Hematopoietic multipotent progenitor cell treated with erythropoietin and hydrocortisone succinate and interleukin-3 and kit ligand, for 6 days (in vitro differentiated cells): ENCODE measurements at regions not wholly inside any gene's neighbourhood (a gene's known extent, or its start where the extent isn't known, plus 50 kb on each side); places are given as distances from the start of the nearest gene placed in this dataset.

Experiments used
- DNase-seq: peaks from one replicate; pipeline ENCODE4 v3.0.0-alpha.2; 2015

DNA sequence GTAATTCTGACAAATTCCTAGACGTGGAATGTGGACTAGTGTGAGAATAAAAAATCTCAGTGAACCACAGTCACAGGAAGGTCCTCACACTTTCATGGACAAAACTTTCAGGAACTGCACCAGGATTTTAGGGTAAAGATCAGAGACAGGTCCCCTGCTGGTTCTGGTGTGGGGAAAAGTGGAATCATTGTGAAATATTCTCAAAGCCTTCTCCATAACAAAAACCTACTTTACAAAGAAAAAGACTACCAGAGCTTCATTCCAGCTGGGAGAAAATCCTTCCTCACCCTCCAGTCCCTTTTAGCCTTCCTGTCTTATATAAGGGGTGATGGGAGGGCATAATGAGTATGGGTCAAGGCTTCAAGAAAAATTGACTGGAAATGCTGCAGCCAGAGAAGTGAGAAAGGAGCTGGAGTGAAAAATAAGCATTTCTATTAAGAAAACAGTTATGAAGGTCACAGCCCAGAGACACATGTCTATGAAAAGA, 325.8 kb downstream of the ARAP2 start:
- no peak for DNase-seq

DNA sequence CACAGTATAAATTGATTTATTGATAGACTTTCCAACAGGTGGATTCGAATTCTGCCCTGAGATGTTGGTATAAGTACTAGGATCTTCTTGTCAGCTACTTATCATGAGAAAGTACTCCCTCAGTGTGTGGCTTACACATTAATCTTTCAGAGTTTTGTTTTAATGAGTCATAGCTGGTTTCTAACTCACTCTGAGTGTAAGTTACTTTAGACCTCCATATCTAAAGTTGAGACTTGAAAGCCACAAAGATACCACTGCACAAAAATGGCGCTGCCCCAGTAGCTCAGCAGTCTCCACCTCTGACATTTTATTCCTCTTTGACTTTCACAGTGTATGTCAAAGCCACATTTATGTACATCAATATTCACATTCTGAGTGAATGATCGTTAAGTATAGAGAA, 318.5 kb downstream of the ARAP2 start:
- no peak for DNase-seq

DNA sequence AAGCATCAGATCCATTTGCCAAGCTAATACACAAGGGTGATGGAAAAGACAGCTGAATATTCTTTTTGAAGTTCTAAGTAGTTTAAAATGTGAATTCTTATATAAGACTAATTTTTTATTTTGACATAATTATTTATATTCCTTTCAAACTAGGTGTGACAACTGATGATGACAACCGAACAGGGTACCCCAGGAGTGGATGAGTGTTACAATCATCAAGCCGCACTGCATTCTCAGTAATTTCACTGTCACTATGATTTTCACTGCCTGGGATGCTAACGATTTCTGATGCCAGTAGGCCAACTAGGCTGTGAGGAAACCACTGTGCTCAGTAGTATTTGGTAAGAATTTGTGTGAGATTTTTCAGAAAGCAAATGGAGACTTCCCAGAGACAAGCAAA, 317.5 kb downstream of the ARAP2 start:
- DNase-seq = no peak

DNA sequence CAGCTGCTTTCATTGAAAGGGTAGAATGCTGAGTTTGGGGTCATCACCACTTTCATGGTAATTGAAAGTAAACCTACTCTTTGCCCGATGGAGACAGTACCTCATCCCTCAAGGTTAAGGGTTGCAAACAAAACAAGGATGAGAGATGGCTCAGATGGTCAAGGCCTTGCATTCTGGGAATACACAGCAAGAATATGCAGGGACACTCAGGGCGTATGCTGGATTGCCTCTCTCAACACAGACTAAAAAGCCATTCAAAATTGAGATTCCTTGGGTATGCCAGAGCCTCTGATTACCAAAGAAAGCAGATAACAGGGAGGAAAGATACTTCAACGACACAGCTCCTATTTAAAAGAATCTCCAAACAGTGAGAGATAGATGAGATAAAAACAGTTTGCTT, 310.4 kb downstream of the ARAP2 start:
- no peak for DNase-seq

DNA sequence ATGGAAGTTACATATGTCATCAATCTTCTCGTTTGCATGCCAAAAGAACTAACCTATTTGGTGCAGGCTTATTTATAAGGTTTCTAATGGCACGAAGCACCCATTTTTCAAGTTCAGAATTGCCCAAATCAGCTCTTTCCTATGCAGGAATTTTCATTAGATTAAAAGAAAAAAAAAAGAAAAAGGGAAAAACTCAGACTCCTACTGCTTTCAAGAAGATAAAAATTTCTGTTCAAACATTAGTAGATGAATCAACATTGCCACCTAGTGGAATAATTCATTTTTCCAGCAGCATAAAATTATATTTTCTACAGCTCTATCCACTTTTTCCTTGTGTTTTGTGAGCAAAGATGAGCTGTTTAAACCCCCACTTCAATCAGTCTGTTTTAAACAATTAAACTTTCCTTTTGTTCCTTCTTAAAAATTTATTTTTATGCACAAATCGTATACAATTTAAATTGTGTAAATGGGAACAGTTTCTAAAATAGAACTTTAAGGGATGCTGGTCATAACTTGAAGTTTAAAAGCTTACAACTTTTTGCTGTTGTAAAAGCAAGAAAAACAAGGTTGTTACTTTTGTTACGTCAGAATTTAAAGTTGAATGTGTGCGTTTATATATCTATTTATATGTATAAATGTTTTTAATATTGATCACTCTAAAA, 309.9 kb downstream of the ARAP2 start:
- DNase-seq = peak; percentile 57

DNA sequence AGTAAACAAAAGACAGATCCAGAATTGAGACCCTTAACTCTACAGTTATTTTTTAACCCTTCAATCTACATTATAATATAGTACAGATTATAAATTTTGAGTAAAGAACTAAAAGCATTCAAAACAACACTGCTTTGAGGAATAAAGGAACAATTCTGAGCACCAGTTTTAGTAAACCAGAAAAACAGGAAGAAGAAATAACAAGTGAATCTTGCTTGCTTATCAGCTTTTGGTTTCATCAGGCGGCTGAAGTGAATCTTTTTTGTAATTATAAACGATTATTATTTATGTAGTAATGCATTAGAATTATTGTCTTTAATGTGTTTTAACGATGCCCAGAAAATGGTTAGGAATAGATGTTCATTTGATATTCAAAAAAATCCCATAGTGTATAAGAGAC, 305.4 kb downstream of the ARAP2 start:
- DNase-seq = no peak

DNA sequence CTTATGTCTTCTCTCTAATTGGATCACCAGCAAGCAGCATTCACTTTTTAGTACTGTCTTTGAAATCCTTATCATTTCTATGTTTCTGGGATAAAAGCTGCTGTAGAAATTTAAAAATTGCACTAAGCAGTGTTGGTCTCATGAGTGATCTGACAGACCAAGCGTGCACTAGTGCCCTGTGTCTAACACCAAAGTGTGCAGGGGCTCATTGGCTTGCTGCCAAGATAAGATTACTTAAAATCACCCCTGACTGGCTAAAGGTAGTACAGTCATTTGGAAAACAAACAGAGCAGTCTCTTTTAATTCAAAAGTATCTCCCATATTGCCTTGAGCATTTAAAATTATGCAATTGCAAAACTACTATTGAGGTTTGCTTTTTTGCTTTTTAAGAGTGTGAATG, 304.6 kb downstream of the ARAP2 start:
- DNase-seq = no peak

DNA sequence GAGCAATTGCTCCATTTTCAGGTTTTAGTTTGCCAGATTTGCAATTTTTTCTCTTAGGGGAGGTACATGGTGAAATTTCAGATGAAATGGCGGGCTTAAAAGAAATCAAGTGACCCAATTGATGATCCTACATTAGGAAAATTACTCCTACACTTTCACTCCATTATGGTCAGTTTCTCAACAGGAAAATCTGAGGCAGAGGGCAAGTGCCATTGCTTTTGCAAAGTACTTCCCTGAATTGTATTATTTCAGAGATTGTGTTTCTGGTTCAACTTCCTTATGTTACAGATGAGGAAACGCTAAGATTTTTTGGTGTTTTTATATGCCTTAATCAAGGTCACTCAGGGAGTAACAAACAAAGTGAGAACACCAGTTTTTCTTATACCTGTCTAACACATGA, 302.2 kb downstream of the ARAP2 start:
- DNase-seq = no peak

DNA sequence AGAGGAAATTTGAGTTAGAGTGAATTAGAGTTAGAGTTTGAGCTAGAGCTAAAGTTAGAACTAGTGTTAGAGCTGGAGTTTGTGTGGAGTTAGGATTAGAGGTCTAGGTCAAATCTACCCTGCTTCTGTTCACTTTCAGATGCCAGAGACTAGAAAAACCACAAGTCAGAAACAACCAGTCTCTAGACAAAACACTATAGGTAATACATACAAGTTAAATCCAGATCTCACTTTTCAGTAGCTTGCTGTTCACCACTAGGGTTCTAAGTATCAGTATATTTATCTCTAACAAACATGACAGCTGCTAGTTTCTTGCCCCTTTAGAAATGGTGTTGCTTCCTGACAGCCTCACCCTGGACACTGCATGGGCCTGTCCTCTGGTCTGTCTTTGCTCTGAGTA, 300.7 kb downstream of the ARAP2 start:
- DNase-seq = no peak

DNA sequence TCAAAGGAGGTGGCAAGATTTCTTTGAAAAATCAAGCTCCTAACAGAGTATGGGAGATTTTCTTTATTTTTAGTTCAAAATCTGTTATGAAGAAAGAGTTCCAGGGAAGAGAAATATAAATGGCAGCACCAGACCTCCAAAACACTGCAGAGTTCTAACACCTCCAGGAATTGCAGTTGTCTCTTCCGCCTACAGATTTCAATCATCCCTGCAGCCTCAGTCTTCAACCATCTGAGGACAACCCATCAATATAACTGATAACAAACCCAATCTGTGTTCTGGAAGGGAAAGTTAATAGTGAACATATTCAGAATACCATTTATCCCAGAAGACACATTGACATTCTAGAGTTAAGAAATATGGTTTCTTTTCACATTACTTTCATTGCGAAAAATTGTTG, 296.1 kb downstream of the ARAP2 start:
- no peak for DNase-seq

DNA sequence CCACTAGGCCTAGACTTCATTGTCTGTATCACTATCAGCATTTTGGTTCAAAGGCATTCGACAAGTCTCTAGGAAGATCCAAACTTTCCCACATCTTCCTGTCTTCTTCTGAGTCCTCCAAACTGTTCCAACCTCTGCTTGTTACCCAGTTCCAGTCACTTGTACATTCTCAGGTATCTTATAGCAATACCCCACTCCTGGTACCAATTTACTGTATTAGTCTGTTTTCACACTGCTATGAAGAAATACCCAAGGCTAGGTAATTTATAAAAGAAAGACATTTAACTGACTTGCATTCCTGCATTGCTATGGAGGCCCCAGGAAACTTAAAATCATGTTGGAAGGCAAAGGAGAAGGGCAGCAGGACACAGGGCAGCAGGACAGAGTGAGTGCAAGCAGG, 293.9 kb downstream of the ARAP2 start:
- DNase-seq = no peak

DNA sequence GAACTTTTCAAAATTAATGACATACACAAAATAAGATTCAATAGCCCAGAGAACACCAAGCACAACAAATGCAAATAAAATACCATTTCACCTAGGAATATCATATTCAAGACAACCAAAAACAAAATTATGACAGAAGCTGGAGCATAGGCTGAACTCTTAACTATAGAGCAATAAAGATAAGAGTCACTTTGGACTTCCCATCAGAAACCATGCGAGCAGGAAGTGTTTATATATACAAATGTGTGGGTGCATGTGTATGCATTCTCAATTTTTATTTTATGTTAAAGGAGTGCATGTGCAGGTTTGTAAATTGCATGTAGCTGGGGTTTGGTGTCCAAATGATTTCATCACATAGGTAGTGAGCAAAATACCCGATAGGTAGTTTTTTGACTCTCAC, 291.6 kb downstream of the ARAP2 start:
- DNase-seq = no peak

DNA sequence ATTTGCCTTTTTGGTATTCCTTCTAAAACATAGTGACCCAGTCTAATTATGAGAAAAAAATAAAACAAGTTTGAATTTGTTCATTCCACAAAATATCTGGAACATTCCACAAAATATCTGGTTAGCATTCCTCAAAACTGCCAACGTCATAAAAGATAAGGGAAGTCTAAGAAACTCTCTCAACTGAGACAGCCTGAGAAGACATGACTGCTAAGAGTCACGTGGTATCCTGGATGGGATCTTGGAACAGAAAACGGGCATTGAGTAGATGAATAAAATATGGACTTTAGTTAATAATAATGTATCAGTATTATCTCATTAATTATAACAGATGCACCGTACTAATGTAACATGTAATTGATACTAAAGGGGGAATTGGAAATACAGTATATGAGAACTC, 280.9 kb downstream of the ARAP2 start:
- no peak for DNase-seq

DNA sequence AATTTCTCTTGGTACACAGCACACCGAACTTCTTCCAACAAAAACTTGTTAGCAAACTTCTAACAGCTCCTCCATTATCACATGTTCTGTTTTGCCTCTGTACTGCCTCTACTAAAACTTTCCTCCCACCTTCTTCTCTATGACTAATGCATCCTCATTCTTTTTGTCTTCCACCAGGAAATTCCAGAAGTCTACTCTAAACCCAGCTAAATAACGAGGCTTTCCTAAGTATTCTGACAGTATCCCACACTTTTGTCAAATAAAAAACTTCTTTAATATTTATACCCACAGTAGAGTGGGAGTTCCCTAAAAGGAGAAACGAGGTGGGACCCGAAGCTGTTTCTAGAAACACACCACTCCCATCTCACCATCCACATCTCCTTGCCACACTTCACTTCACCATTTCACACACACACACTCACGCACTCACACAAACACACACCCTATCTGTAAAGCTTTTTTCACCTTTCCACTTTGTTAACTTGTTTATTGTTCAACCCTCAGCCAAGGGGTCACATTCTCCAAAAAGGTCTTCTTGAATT, 280.3 kb downstream of the ARAP2 start:
- no peak for DNase-seq

DNA sequence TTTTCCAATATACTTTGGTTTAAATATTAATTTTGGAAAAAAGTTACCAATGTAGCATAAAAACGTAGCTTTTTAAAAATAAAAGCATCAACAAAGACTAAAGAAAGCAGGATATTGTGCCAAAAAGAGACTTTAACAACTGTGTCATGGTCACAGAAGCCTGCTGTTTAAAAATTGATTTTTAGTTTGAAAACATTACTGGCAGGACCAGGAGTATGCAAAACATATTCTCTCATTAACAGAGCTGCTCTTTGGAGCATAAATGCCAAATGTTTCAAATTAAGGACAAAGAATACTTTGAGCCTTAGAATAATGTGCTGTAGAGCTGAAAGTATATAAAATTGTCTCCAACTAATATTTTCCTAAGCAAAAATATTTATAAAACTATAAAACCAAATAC, 279.0 kb downstream of the ARAP2 start:
- DNase-seq = no peak

DNA sequence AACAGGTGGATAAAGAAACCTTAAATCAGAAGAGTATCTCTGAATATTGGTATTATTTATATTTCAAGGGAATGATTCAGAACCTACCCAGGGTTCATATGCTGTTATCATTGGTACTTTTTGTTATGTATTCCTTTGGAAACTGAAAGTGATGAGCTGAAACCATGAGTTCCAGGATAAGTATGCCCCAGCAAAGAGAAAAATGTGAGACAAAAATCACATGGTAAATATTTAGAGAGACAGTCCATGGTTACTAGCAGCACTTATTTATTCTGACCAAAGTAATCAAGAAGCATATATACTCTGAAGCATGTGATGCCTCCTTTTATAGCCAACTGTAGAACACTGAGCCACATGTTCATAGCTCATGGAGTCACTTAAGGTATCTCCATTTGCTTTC, 277.7 kb downstream of the ARAP2 start:
- DNase-seq = no peak

DNA sequence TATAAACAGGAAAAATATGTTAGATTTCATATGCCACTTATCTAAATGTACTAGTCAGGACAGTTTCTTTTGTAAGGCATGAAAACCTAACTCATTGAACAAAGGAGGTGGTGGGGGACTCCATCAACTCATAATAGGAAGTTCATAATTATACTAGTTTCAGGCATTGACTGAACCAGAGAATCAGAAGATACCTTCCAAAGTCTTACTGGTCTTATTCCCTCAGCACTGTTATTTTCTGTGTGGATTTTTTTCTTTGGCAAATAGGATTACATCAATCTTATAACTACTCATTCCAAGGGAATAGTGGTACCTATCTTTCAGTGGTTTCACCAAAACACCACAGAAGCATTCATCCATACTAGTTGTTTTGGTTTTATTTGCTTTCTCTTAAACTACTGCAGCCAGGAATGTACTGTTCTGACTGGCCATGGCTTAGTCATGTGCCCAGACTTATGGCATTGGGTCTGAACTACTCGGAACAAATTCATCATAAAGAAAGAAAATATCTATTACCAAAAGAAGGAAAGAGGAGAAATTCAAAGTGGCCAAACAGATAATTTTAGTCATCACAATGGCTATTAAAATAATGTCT, 273.9 kb downstream of the ARAP2 start:
- DNase-seq = no peak

DNA sequence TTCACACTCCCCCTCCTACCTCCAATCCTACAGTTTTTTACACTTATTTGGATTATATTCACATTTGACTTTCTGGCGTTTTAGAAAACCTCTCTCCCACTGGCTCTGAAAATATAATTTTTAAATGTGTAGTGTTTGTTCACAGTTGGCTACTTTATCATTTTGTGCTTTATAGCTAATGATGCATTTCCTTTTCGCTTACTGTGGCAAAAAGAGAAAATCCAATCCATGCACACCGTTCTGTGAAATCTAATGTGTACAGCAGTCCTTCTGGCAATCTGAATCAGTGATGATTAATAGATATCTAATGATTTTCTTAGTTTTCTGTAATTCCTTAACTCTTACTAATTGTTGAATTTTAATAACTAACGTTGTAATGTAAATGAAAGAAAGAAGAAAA, 271.5 kb downstream of the ARAP2 start:
- no peak for DNase-seq

DNA sequence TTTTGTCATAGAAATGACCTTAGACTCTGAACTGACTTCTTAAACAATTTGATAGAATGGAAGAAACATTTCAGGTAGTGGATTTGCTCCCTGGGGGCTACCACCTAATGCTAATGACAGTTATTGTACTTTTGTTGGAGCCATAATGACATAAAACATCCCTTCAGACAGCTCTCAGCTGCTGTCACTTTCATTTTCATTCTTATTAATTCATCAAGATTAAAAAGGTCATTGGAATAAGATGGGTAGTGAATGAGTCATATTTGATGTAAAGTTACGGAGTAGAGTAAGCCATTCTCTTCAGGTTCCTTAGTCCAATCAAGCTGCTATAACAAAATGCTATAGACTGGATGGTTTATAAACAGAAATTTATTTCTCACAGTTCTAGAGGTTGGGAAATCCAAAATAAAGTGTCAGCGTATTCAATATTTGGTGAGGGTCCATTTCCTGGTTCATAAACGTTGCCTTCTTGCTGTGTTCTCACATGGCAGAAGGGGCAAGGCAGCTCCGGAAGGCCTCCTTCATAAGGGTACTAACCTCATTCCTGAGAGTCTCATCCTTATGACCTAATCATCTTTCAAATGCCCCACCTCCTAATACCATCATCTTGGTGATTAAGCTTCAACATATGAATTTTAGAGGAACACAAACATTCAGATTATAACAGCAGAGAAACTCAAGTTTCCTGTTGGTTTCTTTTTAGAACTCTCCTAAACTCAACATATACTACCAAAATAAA, 268.5 kb downstream of the ARAP2 start:
- DNase-seq = no peak

DNA sequence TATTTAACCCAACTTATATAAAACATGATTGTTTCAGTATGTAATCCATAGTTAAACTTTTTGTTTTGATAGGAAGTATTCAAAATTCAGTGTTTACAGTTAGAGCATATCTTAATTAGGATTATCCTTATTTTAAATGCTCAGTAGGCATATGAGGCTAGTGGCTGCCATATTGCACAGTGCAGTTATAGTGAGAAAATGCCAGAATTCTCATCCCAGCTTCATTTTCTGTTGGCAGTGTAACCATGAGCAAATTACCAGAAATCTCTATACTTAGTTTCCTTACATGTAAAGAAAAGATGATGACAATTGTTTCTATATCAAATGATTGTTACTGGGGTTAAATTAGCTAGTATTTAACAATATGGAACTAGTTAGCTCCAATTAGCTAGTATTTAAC, 265.8 kb downstream of the ARAP2 start:
- DNase-seq = no peak

DNA sequence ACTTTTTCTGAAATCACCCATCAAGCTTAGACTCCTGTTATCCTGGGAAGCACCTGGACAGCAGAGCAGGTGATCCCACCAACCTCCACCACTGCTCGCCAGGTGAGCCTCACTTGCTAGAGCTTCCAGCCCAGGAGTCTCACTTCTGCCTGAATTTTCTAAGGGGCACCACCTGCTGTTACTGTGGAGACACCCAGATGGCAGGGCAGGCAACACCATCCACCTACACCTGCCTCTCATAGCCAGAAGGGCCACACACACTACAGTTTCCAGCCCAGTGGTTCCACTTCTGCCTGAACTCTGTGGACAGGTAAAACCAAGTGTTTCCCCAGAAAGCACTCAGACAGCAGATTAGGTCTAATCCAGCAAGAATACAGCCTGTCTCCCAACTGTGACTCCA, 262.0 kb downstream of the ARAP2 start:
- DNase-seq = no peak

DNA sequence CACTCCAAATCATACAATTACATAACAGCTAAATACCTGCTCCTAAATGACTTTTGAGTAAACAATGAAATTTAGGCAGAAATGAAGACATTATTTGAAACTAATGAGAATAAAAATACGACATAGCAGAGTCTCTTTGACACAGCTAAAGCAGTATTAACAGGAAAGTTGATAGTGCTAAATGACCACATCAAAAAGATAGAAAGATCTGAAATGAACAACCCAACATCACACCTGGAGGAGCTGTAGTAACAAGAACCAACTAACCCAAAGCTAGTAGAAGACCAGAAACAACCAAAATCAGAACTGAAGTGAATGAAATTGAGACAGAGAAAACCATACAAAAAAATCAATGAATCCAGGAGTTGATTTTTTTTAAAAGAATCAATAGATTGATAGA, 257.8 kb downstream of the ARAP2 start:
- no peak for DNase-seq

DNA sequence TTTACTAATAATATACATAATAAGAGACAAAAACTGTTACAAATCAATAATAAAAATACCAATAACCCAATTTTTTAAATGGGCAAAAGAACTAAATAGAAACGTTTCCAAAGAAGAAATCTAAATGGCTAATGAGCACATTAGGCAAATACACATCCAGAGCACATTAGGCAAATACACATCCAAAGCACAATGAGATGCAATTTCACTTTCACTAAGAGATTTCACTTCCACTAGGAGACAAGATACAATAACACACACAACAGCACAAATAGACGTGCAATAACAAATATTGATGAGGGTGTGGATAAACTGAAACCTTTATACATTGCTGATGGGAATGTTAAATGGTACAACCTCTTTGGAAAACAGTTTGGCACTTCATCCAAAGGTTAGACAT, 250.7 kb downstream of the ARAP2 start:
- no peak for DNase-seq

DNA sequence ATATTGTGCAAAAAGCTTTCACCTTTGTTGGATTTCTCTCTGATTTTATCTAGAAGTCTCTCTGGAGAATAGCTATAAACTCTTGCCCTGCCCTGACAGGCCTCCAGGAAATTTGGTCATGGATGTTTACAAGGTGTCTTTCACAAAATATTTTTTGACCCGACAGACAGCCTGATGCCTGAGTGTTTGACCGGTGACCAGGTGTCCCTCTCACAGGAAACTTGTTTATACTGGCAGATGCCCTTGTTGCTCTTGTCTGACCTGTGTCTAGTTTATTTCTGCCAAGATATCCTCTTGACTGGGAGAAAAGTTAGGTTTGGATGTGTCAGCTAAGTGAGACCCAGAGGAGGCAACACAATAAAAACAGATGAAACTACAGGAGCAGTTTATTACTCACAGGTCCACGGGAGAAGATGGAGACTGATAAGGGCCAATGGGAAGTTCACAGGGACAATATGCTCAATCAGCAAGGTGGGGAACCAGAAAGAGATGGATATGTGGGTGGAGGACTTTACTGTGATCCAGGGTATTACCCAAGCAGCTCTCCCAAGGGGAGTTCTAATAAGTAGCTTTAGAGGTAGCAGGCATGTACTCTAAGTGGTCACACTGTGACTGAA, 243.3 kb downstream of the ARAP2 start:
- DNase-seq = no peak
